ENCODE measurements at regions not wholly inside any gene's neighbourhood (a gene's known extent, or its start where the extent isn't known, plus 50 kb on each side); places are given as distances from the start of the nearest gene placed in this dataset.

DNA sequence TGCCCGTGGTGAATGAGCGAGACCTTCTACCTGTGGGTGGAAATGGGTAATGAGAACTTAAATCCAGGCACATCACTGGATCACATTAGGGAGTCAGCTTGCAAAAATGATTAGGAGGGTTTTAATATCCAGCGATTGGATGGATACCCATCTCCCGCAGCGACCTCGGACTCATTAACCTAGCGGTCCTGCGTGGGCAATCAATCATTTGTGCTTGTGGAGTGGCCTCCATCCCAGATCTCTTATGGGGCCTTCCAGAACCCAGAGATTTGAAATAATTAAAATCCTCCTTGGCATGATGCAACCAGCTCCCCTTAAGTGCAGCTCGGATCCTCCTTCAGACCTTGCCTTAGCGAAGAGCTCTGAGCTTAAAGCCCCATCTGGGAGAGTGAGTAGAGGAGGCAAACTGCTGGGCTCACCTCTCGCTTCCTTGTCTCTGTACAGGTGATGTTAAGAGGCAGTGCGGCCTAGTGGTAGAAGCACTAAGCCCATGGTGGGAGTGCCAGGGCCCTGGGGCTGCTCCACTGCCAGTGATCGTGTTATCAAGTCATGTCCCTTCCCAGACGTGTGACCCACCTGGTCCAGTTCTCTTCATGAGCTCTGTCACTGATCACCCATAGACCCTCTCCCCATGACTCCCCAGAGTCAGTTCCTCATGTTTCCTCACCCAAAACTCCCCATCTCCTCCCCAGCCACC is 285.2 kb upstream of the TLE3 start:
- RAD21 ChIA-PET (ENCODE audit: low non-redundant PET in 1 of 2, low total read pairs in 2 of 2, uncharacterized antibody in 2 of 2, unreplicated experiment in 2 of 2), result no interaction called here
- intact Hi-C loops (cut with micrococcal nuclease), result no loop called here
- CTCF ChIA-PET, result no interaction called here

More for the DNA sequence above, 285.2 kb upstream of the TLE3 start:
- Histone ChIP-seq H3K27ac (ENCODE audit: low read depth, low read length) (no peak overlapping the region), H3K27me3 (ENCODE audit: insufficient read depth, low read length) (no peaks in the 10 kb centered on the region), H2AFZ (ENCODE audit: low read depth, low read length, poor library complexity, severe bottlenecking) (no peak overlapping the region), H3K9ac (ENCODE audit: low read length) (no peak overlapping the region), H3K4me2 (ENCODE audit: low read length) (no peak overlapping the region), H4K20me1 (ENCODE audit: insufficient read depth) (no peaks in the 10 kb centered on the region), H3K9me3 (ENCODE audit: control insufficient read depth in 1 of 2, insufficient read depth in 1 of 2, low read depth in 1 of 2, low read length in 2 of 2) (no peaks in the 10 kb centered on the region; a peak in 1 of 4 replicates), H3K9me2 (ENCODE audit: insufficient read depth) (no peaks in the 10 kb centered on the region), H3K36me3 (ENCODE audit: control insufficient read depth in 1 of 2, insufficient read depth in 2 of 2, low read length in 2 of 2) (no peaks in the 10 kb centered on the region), H3K4me3 (replicated peaks in 1 of 2; ENCODE audit: low read depth in 1 of 2, low read length in 2 of 2) (no peak overlapping the region), H3K4me1 (ENCODE audit: control insufficient read depth in 1 of 2, insufficient read depth in 2 of 2, low read length in 2 of 2) (peaks cover 0 to 4% of the 10 kb centered on the region in 2 experiments; a peak in 1 of 4 replicates), H3K79me2 (ENCODE audit: insufficient read depth, low read length) (no peaks in the 10 kb centered on the region)
- POLR2A ChIA-PET, result no interaction called here
- BruUV-seq (replicated peaks), result no TSS peak
- no peak for DNase-seq (ENCODE audit: low read depth, low spot score)
- no peak for TF ChIP-seq ZNF274 (IDR thresholded peaks at IDR 0.05; ENCODE audit: low read depth, low read length)
- no peak for TF ChIP-seq FOSL1 (IDR thresholded peaks at IDR 0.05; ENCODE audit: low read depth)
- TF ChIP-seq EZH2phosphoT487 (IDR thresholded peaks at IDR 0.05; ENCODE audit: borderline replicate concordance), result no peak
- no peak for TF ChIP-seq SP1 (IDR thresholded peaks at IDR 0.05; ENCODE audit: low read depth)
- no peak for TF ChIP-seq TCF7L2 (IDR thresholded peaks at IDR 0.05; ENCODE audit: borderline replicate concordance, extremely low read depth, insufficient read depth, insufficient read length)
- no peak for TF ChIP-seq ELF1 (IDR thresholded peaks at IDR 0.05; ENCODE audit: borderline replicate concordance, low read depth)
- no peak for TF ChIP-seq ZFX (IDR thresholded peaks at IDR 0.05)
- TF ChIP-seq, protein P1, sequence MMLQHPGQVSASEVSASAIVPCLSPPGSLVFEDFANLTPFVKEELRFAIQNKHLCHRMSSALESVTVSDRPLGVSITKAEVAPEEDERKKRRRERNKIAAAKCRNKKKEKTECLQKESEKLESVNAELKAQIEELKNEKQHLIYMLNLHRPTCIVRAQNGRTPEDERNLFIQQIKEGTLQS (IDR thresholded peaks at IDR 0.05), result no peak
- TF ChIP-seq, protein P2, sequence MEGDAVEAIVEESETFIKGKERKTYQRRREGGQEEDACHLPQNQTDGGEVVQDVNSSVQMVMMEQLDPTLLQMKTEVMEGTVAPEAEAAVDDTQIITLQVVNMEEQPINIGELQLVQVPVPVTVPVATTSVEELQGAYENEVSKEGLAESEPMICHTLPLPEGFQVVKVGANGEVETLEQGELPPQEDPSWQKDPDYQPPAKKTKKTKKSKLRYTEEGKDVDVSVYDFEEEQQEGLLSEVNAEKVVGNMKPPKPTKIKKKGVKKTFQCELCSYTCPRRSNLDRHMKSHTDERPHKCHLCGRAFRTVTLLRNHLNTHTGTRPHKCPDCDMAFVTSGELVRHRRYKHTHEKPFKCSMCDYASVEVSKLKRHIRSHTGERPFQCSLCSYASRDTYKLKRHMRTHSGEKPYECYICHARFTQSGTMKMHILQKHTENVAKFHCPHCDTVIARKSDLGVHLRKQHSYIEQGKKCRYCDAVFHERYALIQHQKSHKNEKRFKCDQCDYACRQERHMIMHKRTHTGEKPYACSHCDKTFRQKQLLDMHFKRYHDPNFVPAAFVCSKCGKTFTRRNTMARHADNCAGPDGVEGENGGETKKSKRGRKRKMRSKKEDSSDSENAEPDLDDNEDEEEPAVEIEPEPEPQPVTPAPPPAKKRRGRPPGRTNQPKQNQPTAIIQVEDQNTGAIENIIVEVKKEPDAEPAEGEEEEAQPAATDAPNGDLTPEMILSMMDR (IDR thresholded peaks at IDR 0.05 in 2 of 3, conservative IDR thresholded peaks at IDR 0.05 in 1 of 3; ENCODE audit: borderline replicate concordance in 1 of 3, insufficient read depth in 1 of 3, low read depth in 2 of 3, low read length in 2 of 3), result no peak
- TF ChIP-seq SIN3A (IDR thresholded peaks at IDR 0.05; ENCODE audit: low read depth), result no peak
- TF ChIP-seq JUND (IDR thresholded peaks at IDR 0.05), result no peak
- no peak for TF ChIP-seq CBX3 (IDR thresholded peaks at IDR 0.05; ENCODE audit: low read depth)
- no peak for TF ChIP-seq POLR2AphosphoS5 (IDR thresholded peaks at IDR 0.05; ENCODE audit: low read depth, low read length)
- TF ChIP-seq EGR1 (IDR thresholded peaks at IDR 0.05; ENCODE audit: low read depth), result no peak
- TF ChIP-seq CEBPB (IDR thresholded peaks at IDR 0.05; ENCODE audit: low read depth), result no peak
- TF ChIP-seq SRF (IDR thresholded peaks at IDR 0.05; ENCODE audit: low read depth), result no peak
- no peak for TF ChIP-seq RAD21 (IDR thresholded peaks at IDR 0.05; ENCODE audit: low read depth)
- TF ChIP-seq, protein P3, sequence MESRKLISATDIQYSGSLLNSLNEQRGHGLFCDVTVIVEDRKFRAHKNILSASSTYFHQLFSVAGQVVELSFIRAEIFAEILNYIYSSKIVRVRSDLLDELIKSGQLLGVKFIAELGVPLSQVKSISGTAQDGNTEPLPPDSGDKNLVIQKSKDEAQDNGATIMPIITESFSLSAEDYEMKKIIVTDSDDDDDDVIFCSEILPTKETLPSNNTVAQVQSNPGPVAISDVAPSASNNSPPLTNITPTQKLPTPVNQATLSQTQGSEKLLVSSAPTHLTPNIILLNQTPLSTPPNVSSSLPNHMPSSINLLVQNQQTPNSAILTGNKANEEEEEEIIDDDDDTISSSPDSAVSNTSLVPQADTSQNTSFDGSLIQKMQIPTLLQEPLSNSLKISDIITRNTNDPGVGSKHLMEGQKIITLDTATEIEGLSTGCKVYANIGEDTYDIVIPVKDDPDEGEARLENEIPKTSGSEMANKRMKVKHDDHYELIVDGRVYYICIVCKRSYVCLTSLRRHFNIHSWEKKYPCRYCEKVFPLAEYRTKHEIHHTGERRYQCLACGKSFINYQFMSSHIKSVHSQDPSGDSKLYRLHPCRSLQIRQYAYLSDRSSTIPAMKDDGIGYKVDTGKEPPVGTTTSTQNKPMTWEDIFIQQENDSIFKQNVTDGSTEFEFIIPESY (IDR thresholded peaks at IDR 0.05; ENCODE audit: extremely low read depth, insufficient replicate concordance, low read length), result no peak
- TF ChIP-seq, protein P4, sequence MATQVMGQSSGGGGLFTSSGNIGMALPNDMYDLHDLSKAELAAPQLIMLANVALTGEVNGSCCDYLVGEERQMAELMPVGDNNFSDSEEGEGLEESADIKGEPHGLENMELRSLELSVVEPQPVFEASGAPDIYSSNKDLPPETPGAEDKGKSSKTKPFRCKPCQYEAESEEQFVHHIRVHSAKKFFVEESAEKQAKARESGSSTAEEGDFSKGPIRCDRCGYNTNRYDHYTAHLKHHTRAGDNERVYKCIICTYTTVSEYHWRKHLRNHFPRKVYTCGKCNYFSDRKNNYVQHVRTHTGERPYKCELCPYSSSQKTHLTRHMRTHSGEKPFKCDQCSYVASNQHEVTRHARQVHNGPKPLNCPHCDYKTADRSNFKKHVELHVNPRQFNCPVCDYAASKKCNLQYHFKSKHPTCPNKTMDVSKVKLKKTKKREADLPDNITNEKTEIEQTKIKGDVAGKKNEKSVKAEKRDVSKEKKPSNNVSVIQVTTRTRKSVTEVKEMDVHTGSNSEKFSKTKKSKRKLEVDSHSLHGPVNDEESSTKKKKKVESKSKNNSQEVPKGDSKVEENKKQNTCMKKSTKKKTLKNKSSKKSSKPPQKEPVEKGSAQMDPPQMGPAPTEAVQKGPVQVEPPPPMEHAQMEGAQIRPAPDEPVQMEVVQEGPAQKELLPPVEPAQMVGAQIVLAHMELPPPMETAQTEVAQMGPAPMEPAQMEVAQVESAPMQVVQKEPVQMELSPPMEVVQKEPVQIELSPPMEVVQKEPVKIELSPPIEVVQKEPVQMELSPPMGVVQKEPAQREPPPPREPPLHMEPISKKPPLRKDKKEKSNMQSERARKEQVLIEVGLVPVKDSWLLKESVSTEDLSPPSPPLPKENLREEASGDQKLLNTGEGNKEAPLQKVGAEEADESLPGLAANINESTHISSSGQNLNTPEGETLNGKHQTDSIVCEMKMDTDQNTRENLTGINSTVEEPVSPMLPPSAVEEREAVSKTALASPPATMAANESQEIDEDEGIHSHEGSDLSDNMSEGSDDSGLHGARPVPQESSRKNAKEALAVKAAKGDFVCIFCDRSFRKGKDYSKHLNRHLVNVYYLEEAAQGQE (IDR thresholded peaks at IDR 0.05; ENCODE audit: low read depth), result no peak
- ATAC-seq, result no peak
